Mesendoderm (in vitro differentiated cells): ENCODE measurements at regions not wholly inside any gene's neighbourhood (a gene's known extent, or its start where the extent isn't known, plus 50 kb on each side); places are given as distances from the start of the nearest gene placed in this dataset.

ENCODE experiments used
- DNase-seq: peaks from one replicate; pipeline ENCODE4 v3.0.0; 2013
- H2AK5ac ChIP-seq: 2 replicates; pipeline ENCODE4 v1.6.1; 2013; ENCODE audit warnings: low read length, inconsistent platforms
- H2BK120ac ChIP-seq: 2 replicates; pipeline ENCODE4 v1.6.1; 2013; ENCODE audit warnings: low read depth, mild to moderate bottlenecking, low read length, moderate library complexity, mixed read lengths
- H2BK15ac ChIP-seq: replicated peaks from 2 replicates; pipeline ENCODE4 v1.6.1; 2013; ENCODE audit warnings: low read depth, mild to moderate bottlenecking, moderate library complexity
- H2BK5ac ChIP-seq: 2 replicates; pipeline ENCODE4 v1.6.1; 2013; ENCODE audit warnings: low read length, inconsistent platforms
- H3K18ac ChIP-seq: 2 replicates; pipeline ENCODE4 v1.6.1; 2013; ENCODE audit warnings: mild to moderate bottlenecking, low read length, mixed read lengths
- H3K23ac ChIP-seq: one replicate; pipeline ENCODE4 v1.6.1; 2013; ENCODE audit warnings: low read length
- H3K27ac ChIP-seq: 2 replicates; pipeline ENCODE4 v1.5.1; 2013; ENCODE audit warnings: low read depth, mild to moderate bottlenecking, inconsistent platforms, low read length, moderate library complexity
- H3K27me3 ChIP-seq: 2 replicates; pipeline ENCODE4 v1.6.1; 2013; ENCODE audit warnings: low read length, control low read depth, mild to moderate bottlenecking, inconsistent platforms; ENCODE audit not compliant: insufficient read depth, poor library complexity
- H3K36me3 ChIP-seq: 2 replicates; pipeline ENCODE4 v1.6.1; 2013; ENCODE audit warnings: low read length, inconsistent platforms; ENCODE audit not compliant: control insufficient read depth, insufficient read depth
- H3K4ac ChIP-seq: one replicate; pipeline ENCODE4 v1.6.1; 2013; ENCODE audit warnings: low read depth, mild to moderate bottlenecking, low read length, moderate library complexity
- H3K4me1 ChIP-seq: 2 replicates; pipeline ENCODE4 v1.6.1; 2013; ENCODE audit warnings: low read depth, low read length, inconsistent platforms; ENCODE audit not compliant: control insufficient read depth
- H3K4me2 ChIP-seq: 2 replicates; pipeline ENCODE4 v1.6.1; 2013; ENCODE audit warnings: low read length
- H3K4me3 ChIP-seq: 2 replicates; pipeline ENCODE4 v1.5.1; 2013; ENCODE audit warnings: mild to moderate bottlenecking, low read length
- H3K56ac ChIP-seq: one replicate; pipeline ENCODE4 v1.6.1; 2013; ENCODE audit warnings: low read length
- H3K79me1 ChIP-seq: 2 replicates; pipeline ENCODE4 v1.6.1; 2013; ENCODE audit warnings: low read length, inconsistent platforms
- H3K79me2 ChIP-seq: 2 replicates; pipeline ENCODE4 v1.6.1; 2013; ENCODE audit warnings: mild to moderate bottlenecking, low read length; ENCODE audit not compliant: control insufficient read depth, insufficient read depth
- H3K9ac ChIP-seq: 2 replicates; pipeline ENCODE4 v1.6.1; 2013; ENCODE audit warnings: low read length, inconsistent platforms
- H4K5ac ChIP-seq: one replicate; pipeline ENCODE4 v1.6.1; 2013; ENCODE audit warnings: low read length
- H4K8ac ChIP-seq: one replicate; pipeline ENCODE4 v1.6.1; 2013; ENCODE audit warnings: low read depth, mild to moderate bottlenecking, control low read depth, low read length, moderate library complexity
- WGBS: extraction: QIAGEN DNeasy Blood & Tissue Kit; methylation state at CpG from one replicate; pipeline ENCODE4 v1.1.7; 2013; ENCODE audit warnings: low lambda C conversion rate, missing lambda C conversion rate; ENCODE audit not compliant: insufficient coverage; ENCODE audit errors: extremely low coverage; 5-methylcytosine and 5-hydroxymethylcytosine counted together

DNA sequence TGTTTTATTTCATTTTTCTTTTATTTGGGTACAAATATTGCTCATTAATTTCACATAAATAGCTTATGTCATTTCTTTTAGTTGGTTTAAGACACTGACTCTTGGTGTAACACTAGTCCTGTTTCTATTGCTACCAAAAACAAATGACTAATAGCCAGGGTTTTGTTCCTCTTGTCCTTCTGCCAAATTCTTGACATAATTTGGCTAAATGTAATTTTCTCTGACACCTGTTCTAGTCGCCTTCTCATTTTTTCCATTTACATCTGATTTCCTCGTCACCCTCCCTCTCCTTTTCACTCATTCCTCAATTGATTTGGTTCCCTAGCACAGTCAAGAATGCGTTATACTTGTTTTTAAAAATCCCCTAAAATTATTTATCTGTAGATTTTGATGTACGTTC, 1718.7 kb downstream of the EFNB2 start:
- Histone ChIP-seq H3K4me3 (no peak overlapping the region), H3K27me3 (no peaks in the 10 kb centered on the region), H3K23ac (no peak overlapping the region), H3K79me2 (no peaks in the 10 kb centered on the region), H3K36me3 (no peaks in the 10 kb centered on the region), H3K56ac (no peak overlapping the region), H3K4me2 (no peak overlapping the region), H2AK5ac (no peak overlapping the region), H3K18ac (no peak overlapping the region), H3K79me1 (no peaks in the 10 kb centered on the region), H2BK15ac (no peak overlapping the region), H4K5ac (no peak overlapping the region), H3K27ac (no peak overlapping the region), H3K9ac (no peak overlapping the region), H3K4ac (no peak overlapping the region), H2BK5ac (no peak overlapping the region), H2BK120ac (no peak overlapping the region), H4K8ac (no peak overlapping the region), H3K4me1 (no peaks in the 10 kb centered on the region)
- DNase-seq: no peak
- no CpG with 5 or more reads among the region's 4 CpGs for WGBS

- H3K27ac ChIP-seq: no peak overlapping the region
- H3K4ac ChIP-seq: no peak overlapping the region
- no peak overlapping the region for H4K5ac ChIP-seq
- H2BK120ac ChIP-seq: no peak overlapping the region
- no peaks in the 10 kb centered on the region for H3K79me1 ChIP-seq
- H3K56ac ChIP-seq: no peak overlapping the region
- H3K23ac ChIP-seq: no peak overlapping the region
- no peak overlapping the region for H4K8ac ChIP-seq
- no peak overlapping the region for H2BK5ac ChIP-seq
- H3K27me3 ChIP-seq: no peaks in the 10 kb centered on the region
- no peak overlapping the region for H3K4me3 ChIP-seq
- H3K36me3 ChIP-seq: no peaks in the 10 kb centered on the region
- DNase-seq: no peak
- no peak overlapping the region for H2BK15ac ChIP-seq
- no peak overlapping the region for H3K18ac ChIP-seq
- no peak overlapping the region for H3K4me2 ChIP-seq
- H3K79me2 ChIP-seq: no peaks in the 10 kb centered on the region
- no peak overlapping the region for H3K9ac ChIP-seq
- no peaks in the 10 kb centered on the region for H3K4me1 ChIP-seq
- WGBS: no CpG with 5 or more reads among the region's 5 CpGs
- no peak overlapping the region for H2AK5ac ChIP-seq
Observed at GRCh38 chr13:104810242-104810641, 1725.2 kb downstream of the EFNB2 start.

GRCh38 chr13:104809483-104809882, 1726.0 kb downstream of the EFNB2 start:
- H4K5ac ChIP-seq: no peak overlapping the region
- no peaks in the 10 kb centered on the region for H3K79me1 ChIP-seq
- no peak overlapping the region for H3K4me3 ChIP-seq
- H3K18ac ChIP-seq: no peak overlapping the region
- H4K8ac ChIP-seq: no peak overlapping the region
- H3K27ac ChIP-seq: no peak overlapping the region
- H3K4me2 ChIP-seq: no peak overlapping the region
- H2BK120ac ChIP-seq: no peak overlapping the region
- no peak overlapping the region for H3K56ac ChIP-seq
- no peaks in the 10 kb centered on the region for H3K27me3 ChIP-seq
- no CpG with 5 or more reads among the region's 4 CpGs for WGBS
- H3K9ac ChIP-seq: no peak overlapping the region
- H2BK15ac ChIP-seq: no peak overlapping the region
- DNase-seq: no peak
- no peak overlapping the region for H2BK5ac ChIP-seq
- no peaks in the 10 kb centered on the region for H3K79me2 ChIP-seq
- H3K4ac ChIP-seq: no peak overlapping the region
- no peak overlapping the region for H2AK5ac ChIP-seq
- no peaks in the 10 kb centered on the region for H3K4me1 ChIP-seq
- no peak overlapping the region for H3K23ac ChIP-seq
- H3K36me3 ChIP-seq: no peaks in the 10 kb centered on the region

DNA sequence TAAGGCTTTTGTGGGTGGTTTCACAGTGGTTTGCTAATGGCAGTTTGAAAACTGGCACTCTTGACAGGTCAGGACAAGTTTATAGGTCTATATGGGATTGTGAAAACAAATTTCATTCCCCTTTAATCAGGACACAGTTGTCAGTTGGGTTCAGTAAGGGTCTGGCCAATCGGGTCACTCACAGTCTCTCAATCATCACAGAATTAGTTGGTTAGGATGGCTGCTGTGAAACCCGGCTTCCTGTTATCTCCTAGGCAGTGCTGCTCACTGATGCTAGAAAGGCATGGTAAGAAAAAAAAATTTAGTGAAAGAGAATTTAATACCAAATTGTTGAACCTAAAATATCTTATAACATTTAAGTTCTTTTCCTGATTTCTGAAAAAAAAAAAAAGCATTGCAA, 1730.1 kb downstream of the EFNB2 start:
- Histone ChIP-seq H2BK15ac (no peak overlapping the region), H3K79me1 (no peaks in the 10 kb centered on the region), H3K4me3 (no peak overlapping the region), H3K27ac (no peak overlapping the region), H4K5ac (no peak overlapping the region), H4K8ac (no peak overlapping the region), H3K9ac (no peak overlapping the region), H2BK5ac (no peak overlapping the region), H3K23ac (no peak overlapping the region), H3K56ac (no peak overlapping the region), H3K18ac (no peak overlapping the region), H2BK120ac (no peak overlapping the region), H3K4me1 (no peaks in the 10 kb centered on the region), H3K36me3 (no peaks in the 10 kb centered on the region), H3K4ac (no peak overlapping the region), H3K4me2 (no peak overlapping the region), H3K79me2 (no peaks in the 10 kb centered on the region), H3K27me3 (no peaks in the 10 kb centered on the region), H2AK5ac (no peak overlapping the region)
- no CpG with 5 or more reads among the region's 2 CpGs for WGBS
- DNase-seq: no peak

GRCh38 chr13:104799152-104799551, 1732.9 kb upstream of the SLC10A2 start:
- Histone ChIP-seq H2BK15ac (no peak overlapping the region), H3K79me1 (no peaks in the 10 kb centered on the region), H3K9ac (no peak overlapping the region), H3K27ac (no peak overlapping the region), H2AK5ac (no peak overlapping the region), H3K36me3 (no peaks in the 10 kb centered on the region), H3K27me3 (no peaks in the 10 kb centered on the region), H4K8ac (no peak overlapping the region), H2BK120ac (no peak overlapping the region), H3K4ac (no peak overlapping the region), H3K79me2 (no peaks in the 10 kb centered on the region), H3K23ac (no peak overlapping the region), H3K4me2 (no peak overlapping the region), H3K4me1 (no peaks in the 10 kb centered on the region), H3K4me3 (no peak overlapping the region), H4K5ac (no peak overlapping the region), H3K56ac (no peak overlapping the region), H2BK5ac (no peak overlapping the region), H3K18ac (no peak overlapping the region)
- no CpG with 5 or more reads among the region's 2 CpGs for WGBS
- no peak for DNase-seq

DNA sequence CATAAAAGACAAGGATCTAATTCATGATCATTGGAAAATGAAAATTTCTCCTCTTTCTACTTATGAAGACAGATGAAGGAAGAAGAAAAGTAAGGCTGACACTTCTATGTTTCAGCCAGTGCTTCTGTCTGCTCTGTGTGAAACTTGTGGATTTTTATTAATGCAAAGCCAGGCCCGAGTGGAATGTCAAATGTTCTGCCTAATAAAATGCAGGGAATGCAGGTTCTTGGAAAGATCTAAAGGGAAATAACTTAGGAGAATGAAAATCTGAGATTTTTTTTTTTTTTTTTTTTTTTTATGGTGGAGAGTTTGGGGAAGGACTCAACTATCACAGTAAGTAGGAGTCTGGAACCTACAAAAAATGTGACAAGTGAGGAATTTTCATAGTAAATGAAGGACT, 1732.3 kb upstream of the SLC10A2 start:
- Histone ChIP-seq H3K18ac (no peak overlapping the region), H3K36me3 (no peaks in the 10 kb centered on the region), H3K79me2 (no peaks in the 10 kb centered on the region), H3K79me1 (no peaks in the 10 kb centered on the region), H3K4me3 (no peak overlapping the region), H3K56ac (no peak overlapping the region), H3K9ac (no peak overlapping the region), H3K27me3 (no peaks in the 10 kb centered on the region), H2BK5ac (no peak overlapping the region), H2AK5ac (no peak overlapping the region), H4K8ac (no peak overlapping the region), H3K23ac (no peak overlapping the region), H3K4me1 (no peaks in the 10 kb centered on the region), H4K5ac (no peak overlapping the region), H2BK15ac (no peak overlapping the region), H2BK120ac (no peak overlapping the region), H3K4ac (no peak overlapping the region), H3K4me2 (no peak overlapping the region), H3K27ac (no peak overlapping the region)
- WGBS: no CpG with 5 or more reads among the region's 1 CpG
- no peak for DNase-seq
